ENCODE measurements at regions not wholly inside any gene's neighbourhood (a gene's known extent, or its start where the extent isn't known, plus 50 kb on each side); places are given as distances from the start of the nearest gene placed in this dataset.
"Not testable (repeated sequence)": the region's sequence is repeated elsewhere in the genome, so short reads cannot be mapped to it uniquely, and the experiment has no call there.

GRCh38 chr4:155450676-155451075 is 73.9 kb upstream of the MAP9 start:
- no peak overlapping the region for H3K4me3 ChIP-seq
- ATAC-seq (ENCODE audit: insufficient number of reproducible peaks, low FRiP score, low read depth) (no peak), DNase-seq (ENCODE audit: low spot score) (no peak)
- no peaks in the 10 kb centered on the region for H3K4me1 ChIP-seq (ENCODE audit: control insufficient read depth in 1 of 2, low read depth in 2 of 2)
- TF ChIP-seq CTCF (IDR thresholded peaks at IDR 0.05) = no peak
- H3K36me3 ChIP-seq = no peaks in the 10 kb centered on the region
- H3K27me3 ChIP-seq (replicated peaks; ENCODE audit: insufficient read depth) = no peaks in the 10 kb centered on the region
- H3K27ac ChIP-seq = no peak overlapping the region
- no peaks in the 10 kb centered on the region for H3K9me3 ChIP-seq

GRCh38 chr4:155445306-155445705 is 68.5 kb upstream of the MAP9 start:
- Histone ChIP-seq H3K4me3 (no peak overlapping the region), H3K36me3 (no peaks in the 10 kb centered on the region), H3K4me1 (ENCODE audit: control insufficient read depth in 1 of 2, low read depth in 2 of 2) (peaks cover 0 to 15% of the 10 kb centered on the region in 2 donors), H3K27ac (no peak overlapping the region), H3K27me3 (replicated peaks; ENCODE audit: insufficient read depth) (no peaks in the 10 kb centered on the region), H3K9me3 (no peaks in the 10 kb centered on the region)
- ATAC-seq (ENCODE audit: insufficient number of reproducible peaks, low FRiP score, low read depth) = no peak
- TF ChIP-seq CTCF (IDR thresholded peaks at IDR 0.05) = no peak
- no peak for DNase-seq (ENCODE audit: low spot score)

- Histone ChIP-seq H3K9me3 (no peaks in the 10 kb centered on the region), H3K4me3 (no peak overlapping the region), H3K4me1 (ENCODE audit: control insufficient read depth in 1 of 2, low read depth in 2 of 2) (peaks cover 0 to 15% of the 10 kb centered on the region in 2 donors), H3K27me3 (replicated peaks; ENCODE audit: insufficient read depth) (no peaks in the 10 kb centered on the region), H3K36me3 (no peaks in the 10 kb centered on the region), H3K27ac (no peak overlapping the region)
- DNase-seq (ENCODE audit: low spot score) = no peak
- no peak for ATAC-seq (ENCODE audit: insufficient number of reproducible peaks, low FRiP score, low read depth)
- no peak for TF ChIP-seq CTCF (IDR thresholded peaks at IDR 0.05)
These were observed 68.0 kb upstream of the MAP9 start for GRCh38 chr4:155444721-155445120.

- Histone ChIP-seq H3K27ac (peak overlapping the region; percentile 13 to 33), H3K4me3 (peak overlapping the region; percentile 56)
These were observed 65.7 kb upstream of the MAP9 start for GRCh38 chr4:155442267-155443105.

GRCh38 chr4:155441475-155441874 is 64.7 kb upstream of the MAP9 start:
- no peak for TF ChIP-seq CTCF (IDR thresholded peaks at IDR 0.05)
- Histone ChIP-seq H3K4me1 (ENCODE audit: control insufficient read depth in 1 of 2, low read depth in 2 of 2) (peaks cover 0 to 15% of the 10 kb centered on the region in 2 donors), H3K27ac (no peak overlapping the region), H3K27me3 (replicated peaks; ENCODE audit: insufficient read depth) (no peaks in the 10 kb centered on the region), H3K9me3 (no peaks in the 10 kb centered on the region), H3K36me3 (no peaks in the 10 kb centered on the region), H3K4me3 (peak overlapping the region; percentile 56)
- no peak for ATAC-seq (ENCODE audit: insufficient number of reproducible peaks, low FRiP score, low read depth)
- DNase-seq (ENCODE audit: low spot score) = no peak

More at GRCh38 chr4:155442267-155443105, 65.7 kb upstream of the MAP9 start:
- Histone ChIP-seq H3K9me3 (no peaks in the 10 kb centered on the region), H3K27me3 (replicated peaks; ENCODE audit: insufficient read depth) (no peaks in the 10 kb centered on the region), H3K4me1 (ENCODE audit: control insufficient read depth in 1 of 2, low read depth in 2 of 2) (peaks cover 0 to 15% of the 10 kb centered on the region in 2 donors), H3K36me3 (no peaks in the 10 kb centered on the region)
- peak; percentile 91 for TF ChIP-seq CTCF (IDR thresholded peaks at IDR 0.05)
- ATAC-seq (ENCODE audit: insufficient number of reproducible peaks, low FRiP score, low read depth) (peak; percentile 44), DNase-seq (ENCODE audit: low spot score) (peak; percentile 63)

GRCh38 chr4:155439760-155440159 is 63.0 kb upstream of the MAP9 start:
- H3K27me3 ChIP-seq (replicated peaks; ENCODE audit: insufficient read depth); ATAC-seq (ENCODE audit: insufficient number of reproducible peaks, low FRiP score, low read depth); H3K9me3 ChIP-seq; H3K36me3 ChIP-seq; DNase-seq (ENCODE audit: low spot score); H3K27ac ChIP-seq; H3K4me3 ChIP-seq: not testable (repeated sequence)
- peaks cover 0 to 15% of the 10 kb centered on the region in 2 donors for H3K4me1 ChIP-seq (ENCODE audit: control insufficient read depth in 1 of 2, low read depth in 2 of 2)

Data from thoracic aorta (tissue), 2 donors.